OCI-LY3 (cell line): ENCODE measurements at regions not wholly inside any gene's neighbourhood (a gene's known extent, or its start where the extent isn't known, plus 50 kb on each side); places are given as distances from the start of the nearest gene placed in this dataset.

ENCODE experiments used
- H2AFZ ChIP-seq: fragments of 200-600, 300-600 bp; shearing (Covaris generic); 2 replicates; pipeline ENCODE4 v1.6.0; 2014; ENCODE audit warnings: antibody characterized with exemption, low read depth, low read length
- H3K27ac ChIP-seq: fragments of 200-600, 300-600 bp; sonication (generic); 2 replicates; pipeline ENCODE4 v1.5.1; 2014; ENCODE audit warnings: mild to moderate bottlenecking, low read length, moderate library complexity, mixed read lengths
- H3K27me3 ChIP-seq: fragments of 200-600, 300-600 bp; sonication (generic); 2 replicates; pipeline ENCODE4 v1.6.1; 2014; ENCODE audit warnings: low read depth, low read length, mixed read lengths
- H3K36me3 ChIP-seq: fragments of 200-600, 300-600 bp; sonication (generic); replicated peaks from 2 replicates; pipeline ENCODE3; 2014; ENCODE audit warnings: low read depth, low read length, mixed read lengths
- H3K4me1 ChIP-seq: fragments of 300-600, 200-600 bp; sonication (generic); 2 replicates; pipeline ENCODE4 v1.6.1; 2014; ENCODE audit warnings: low read length, mixed read lengths
- H3K4me2 ChIP-seq: fragments of 200-600, 300-600 bp; sonication (generic); 2 replicates; pipeline ENCODE4 v1.6.1; 2014; ENCODE audit warnings: low read length, mixed read lengths
- H3K4me3 ChIP-seq: fragments of 300-600, 200-600 bp; sonication (generic); 2 replicates; pipeline ENCODE4 v1.5.1; 2014; ENCODE audit warnings: antibody characterized with exemption, mild to moderate bottlenecking, low read length, moderate library complexity
- H3K79me2 ChIP-seq: fragments of 300-600, 200-600 bp; shearing (Covaris generic); 2 replicates; pipeline ENCODE4 v1.6.1; 2014; ENCODE audit warnings: mild to moderate bottlenecking, low read length, mixed read lengths
- H3K9ac ChIP-seq: fragments of 300-600, 200-600 bp; shearing (Covaris generic); 2 replicates; pipeline ENCODE4 v1.6.0; 2014; ENCODE audit warnings: mild to moderate bottlenecking, low read length, moderate library complexity
- H3K9me3 ChIP-seq: fragments of 200-600, 300-600 bp; shearing (Covaris generic); 2 replicates; pipeline ENCODE4 v1.6.1; 2014; ENCODE audit warnings: low read length, mixed read lengths; ENCODE audit not compliant: insufficient read depth
- H4K20me1 ChIP-seq: fragments of 200-600, 300-600 bp; sonication (generic); 2 replicates; pipeline ENCODE4 v1.6.1; 2016; ENCODE audit warnings: low read length, mixed read lengths; ENCODE audit not compliant: insufficient read depth
- EZH2phosphoT487 ChIP-seq: fragments of 200-600 bp; shearing (Covaris generic); IDR thresholded peaks from 2 replicates; pipeline ENCODE4 v1.6.1; 2018; ENCODE audit warnings: antibody characterized with exemption, mixed run types, low read depth
- TF ChIP-seq, protein P1 (sequence below): fragments of 200-600, 300-600 bp; sonication (generic); IDR thresholded peaks from 2 replicates; pipeline ENCODE4 v1.5.1; 2014; ENCODE audit warnings: antibody characterized with exemption, low read length, low read depth

- Histone ChIP-seq H3K9me3 (no peaks in the 10 kb centered on the region), H3K4me2 (no peak overlapping the region), H3K27ac (no peak overlapping the region)
Observed at GRCh38 chr7:22890773-22891172, 68.1 kb upstream of the TOMM7 start.

GRCh38 chr7:22885797-22886261 lies 63.2 kb upstream of the TOMM7 start:
- Histone ChIP-seq H4K20me1 (no peaks in the 10 kb centered on the region), H3K4me3 (peak overlapping the region; percentile 64), H3K4me2 (peak overlapping the region; percentile 78), H3K4me1 (peaks cover 30% of the 10 kb centered on the region), H2AFZ (peak overlapping the region; percentile 2; the same call in 1 of the 2 replicates), H3K36me3 (no peaks in the 10 kb centered on the region), H3K9ac (peak overlapping the region; percentile 70), H3K79me2 (no peaks in the 10 kb centered on the region), H3K9me3 (no peaks in the 10 kb centered on the region), H3K27me3 (no peaks in the 10 kb centered on the region), H3K27ac (peak overlapping the region; percentile 99)
- TF ChIP-seq EZH2phosphoT487, result no peak
- TF ChIP-seq, protein P1, sequence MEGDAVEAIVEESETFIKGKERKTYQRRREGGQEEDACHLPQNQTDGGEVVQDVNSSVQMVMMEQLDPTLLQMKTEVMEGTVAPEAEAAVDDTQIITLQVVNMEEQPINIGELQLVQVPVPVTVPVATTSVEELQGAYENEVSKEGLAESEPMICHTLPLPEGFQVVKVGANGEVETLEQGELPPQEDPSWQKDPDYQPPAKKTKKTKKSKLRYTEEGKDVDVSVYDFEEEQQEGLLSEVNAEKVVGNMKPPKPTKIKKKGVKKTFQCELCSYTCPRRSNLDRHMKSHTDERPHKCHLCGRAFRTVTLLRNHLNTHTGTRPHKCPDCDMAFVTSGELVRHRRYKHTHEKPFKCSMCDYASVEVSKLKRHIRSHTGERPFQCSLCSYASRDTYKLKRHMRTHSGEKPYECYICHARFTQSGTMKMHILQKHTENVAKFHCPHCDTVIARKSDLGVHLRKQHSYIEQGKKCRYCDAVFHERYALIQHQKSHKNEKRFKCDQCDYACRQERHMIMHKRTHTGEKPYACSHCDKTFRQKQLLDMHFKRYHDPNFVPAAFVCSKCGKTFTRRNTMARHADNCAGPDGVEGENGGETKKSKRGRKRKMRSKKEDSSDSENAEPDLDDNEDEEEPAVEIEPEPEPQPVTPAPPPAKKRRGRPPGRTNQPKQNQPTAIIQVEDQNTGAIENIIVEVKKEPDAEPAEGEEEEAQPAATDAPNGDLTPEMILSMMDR, result no peak

More at GRCh38 chr7:22890773-22891172, 68.1 kb upstream of the TOMM7 start:
- Histone ChIP-seq H3K4me1 (peaks cover 8% of the 10 kb centered on the region), H3K36me3 (no peaks in the 10 kb centered on the region), H3K9ac (no peak overlapping the region), H3K27me3 (no peaks in the 10 kb centered on the region), H4K20me1 (no peaks in the 10 kb centered on the region), H2AFZ (no peak overlapping the region), H3K4me3 (no peak overlapping the region), H3K79me2 (no peaks in the 10 kb centered on the region)
- TF ChIP-seq, protein P1, result no peak
- no peak for TF ChIP-seq EZH2phosphoT487

- Histone ChIP-seq H3K4me1 (peaks cover 30% of the 10 kb centered on the region), H3K4me3 (peak overlapping the region; percentile 64), H3K27me3 (no peaks in the 10 kb centered on the region), H3K9me3 (no peaks in the 10 kb centered on the region), H3K36me3 (no peaks in the 10 kb centered on the region), H2AFZ (no peak overlapping the region), H3K4me2 (peak overlapping the region; percentile 78), H3K79me2 (no peaks in the 10 kb centered on the region), H4K20me1 (no peaks in the 10 kb centered on the region), H3K9ac (peak overlapping the region; percentile 76), H3K27ac (peak overlapping the region; percentile 99)
- TF ChIP-seq EZH2phosphoT487, result no peak
- TF ChIP-seq, protein P1, result no peak
Observed at GRCh38 chr7:22884911-22885788, 62.5 kb upstream of the TOMM7 start.

GRCh38 chr7:22882106-22882505 lies 59.5 kb upstream of the TOMM7 start:
- Histone ChIP-seq H3K9ac (no peak overlapping the region), H3K4me2 (no peak overlapping the region), H3K27ac (no peak overlapping the region), H2AFZ (no peak overlapping the region), H3K36me3 (no peaks in the 10 kb centered on the region), H3K9me3 (no peaks in the 10 kb centered on the region), H4K20me1 (no peaks in the 10 kb centered on the region), H3K4me3 (no peak overlapping the region), H3K27me3 (no peaks in the 10 kb centered on the region), H3K4me1 (peaks cover 36% of the 10 kb centered on the region), H3K79me2 (no peaks in the 10 kb centered on the region)
- TF ChIP-seq, protein P1, result no peak
- no peak for TF ChIP-seq EZH2phosphoT487
